Memory B cell (primary cell): ENCODE measurements at regions not wholly inside any gene's neighbourhood (a gene's known extent, or its start where the extent isn't known, plus 50 kb on each side); places are given as distances from the start of the nearest gene placed in this dataset.

Source experiments
- ATAC-seq: fragments of 150-1000 bp; cut with Tn5 transposase; 2 replicates; pipeline ENCODE4 v1.10.0; 2021; ENCODE audit warnings: low read depth, mild to moderate bottlenecking, moderate library complexity
- DNase-seq, 2 donors: peaks; one replicate each; pipeline ENCODE4 v3.0.0; 2022; ENCODE audit warnings: low spot score in 2 of 2
- H3K27ac Mint-ChIP-seq: one replicate; pipeline ENCODE4 v1.8.0; 2022; ENCODE audit warnings: mild to moderate bottlenecking, moderate library complexity, mixed read lengths
- H3K27me3 Mint-ChIP-seq: one replicate; pipeline ENCODE4 v1.8.0; 2022; ENCODE audit warnings: mixed read lengths
- H3K36me3 Mint-ChIP-seq: one replicate; pipeline ENCODE4 v1.8.0; 2022; ENCODE audit warnings: mild to moderate bottlenecking, mixed read lengths
- H3K4me1 Mint-ChIP-seq: one replicate; pipeline ENCODE4 v1.8.0; 2022; ENCODE audit warnings: mixed read lengths
- H3K4me3 Mint-ChIP-seq: one replicate; pipeline ENCODE4 v1.8.0; 2022; ENCODE audit warnings: mild to moderate bottlenecking, moderate library complexity, mixed read lengths
- H3K9me3 Mint-ChIP-seq: one replicate; pipeline ENCODE4 v1.8.0; 2022; ENCODE audit warnings: mixed read lengths

- peaks cover 3% of the 10 kb centered on the region for H3K9me3 Mint-ChIP-seq
- H3K27ac Mint-ChIP-seq = no peak overlapping the region
- peaks cover 6% of the 10 kb centered on the region for H3K27me3 Mint-ChIP-seq
- H3K4me1 Mint-ChIP-seq = peaks cover 2% of the 10 kb centered on the region
- no peak overlapping the region for H3K4me3 Mint-ChIP-seq
- ATAC-seq (no peak), DNase-seq (no peak)
- H3K36me3 Mint-ChIP-seq = peaks cover 3% of the 10 kb centered on the region
Observed at GRCh38 chr5:174234388-174234787, 188.9 kb downstream of the NSG2 start.

GRCh38 chr5:174235221-174236011 lies 189.9 kb downstream of the NSG2 start:
- no peak overlapping the region for H3K27ac Mint-ChIP-seq
- ATAC-seq = no peak

GRCh38 chr5:174236070-174236469 lies 190.6 kb downstream of the NSG2 start:
- ATAC-seq = no peak
- H3K4me1 Mint-ChIP-seq = peaks cover 2% of the 10 kb centered on the region
- peaks cover 9% of the 10 kb centered on the region for H3K27me3 Mint-ChIP-seq
- no peak overlapping the region for H3K4me3 Mint-ChIP-seq
- H3K9me3 Mint-ChIP-seq = peaks cover 7% of the 10 kb centered on the region
- DNase-seq = no peak
- H3K27ac Mint-ChIP-seq = no peak overlapping the region
- peaks cover 3% of the 10 kb centered on the region for H3K36me3 Mint-ChIP-seq

More at GRCh38 chr5:174235221-174236011, 189.9 kb downstream of the NSG2 start:
- H3K27me3 Mint-ChIP-seq = peaks cover 10% of the 10 kb centered on the region
- no peak overlapping the region for H3K4me3 Mint-ChIP-seq
- H3K9me3 Mint-ChIP-seq = peaks cover 7% of the 10 kb centered on the region
- no peak for DNase-seq
- H3K36me3 Mint-ChIP-seq = peaks cover 3% of the 10 kb centered on the region
- peaks cover 2% of the 10 kb centered on the region for H3K4me1 Mint-ChIP-seq

- ATAC-seq = no peak
- H3K4me3 Mint-ChIP-seq = no peak overlapping the region
- peaks cover 2% of the 10 kb centered on the region for H3K4me1 Mint-ChIP-seq
- H3K36me3 Mint-ChIP-seq = peaks cover 3% of the 10 kb centered on the region
- DNase-seq = no peak
- peaks cover 8% of the 10 kb centered on the region for H3K27me3 Mint-ChIP-seq
- peaks cover 10% of the 10 kb centered on the region for H3K9me3 Mint-ChIP-seq
- no peak overlapping the region for H3K27ac Mint-ChIP-seq
Observed at GRCh38 chr5:174239718-174240117, 194.2 kb downstream of the NSG2 start.

- Mint-ChIP-seq H3K4me1 (no peaks in the 10 kb centered on the region), H3K27me3 (peaks cover 6% of the 10 kb centered on the region), H3K9me3 (peaks cover 10% of the 10 kb centered on the region), H3K36me3 (peaks cover 3% of the 10 kb centered on the region), H3K4me3 (no peak overlapping the region), H3K27ac (no peak overlapping the region)
- no peak for ATAC-seq
- DNase-seq = no peak
Observed at GRCh38 chr5:174242573-174242972, 197.1 kb downstream of the NSG2 start.

GRCh38 chr5:174243904-174244303 lies 198.4 kb downstream of the NSG2 start:
- H3K4me1 Mint-ChIP-seq = no peaks in the 10 kb centered on the region
- peaks cover 12% of the 10 kb centered on the region for H3K9me3 Mint-ChIP-seq
- H3K27me3 Mint-ChIP-seq = peaks cover 6% of the 10 kb centered on the region
- no peak overlapping the region for H3K27ac Mint-ChIP-seq
- no peak overlapping the region for H3K4me3 Mint-ChIP-seq
- peaks cover 3% of the 10 kb centered on the region for H3K36me3 Mint-ChIP-seq
- DNase-seq (no peak), ATAC-seq (no peak)

- Mint-ChIP-seq H3K36me3 (no peaks in the 10 kb centered on the region), H3K27ac (no peak overlapping the region), H3K9me3 (peaks cover 5% of the 10 kb centered on the region), H3K4me1 (no peaks in the 10 kb centered on the region), H3K27me3 (no peaks in the 10 kb centered on the region), H3K4me3 (no peak overlapping the region)
- no peak for ATAC-seq
- DNase-seq = no peak
Observed at GRCh38 chr5:174245516-174246075, 200.1 kb downstream of the NSG2 start.

- DNase-seq (no peak), ATAC-seq (no peak)
- H3K36me3 Mint-ChIP-seq = no peaks in the 10 kb centered on the region
- H3K9me3 Mint-ChIP-seq = peaks cover 5% of the 10 kb centered on the region
- H3K4me1 Mint-ChIP-seq = no peaks in the 10 kb centered on the region
- H3K27me3 Mint-ChIP-seq = no peaks in the 10 kb centered on the region
- no peak overlapping the region for H3K27ac Mint-ChIP-seq
- H3K4me3 Mint-ChIP-seq = no peak overlapping the region
Observed at GRCh38 chr5:174246743-174247142, 201.2 kb downstream of the NSG2 start.

GRCh38 chr5:174247301-174247700 lies 201.8 kb downstream of the NSG2 start:
- DNase-seq (no peak), ATAC-seq (no peak)
- no peak overlapping the region for H3K4me3 Mint-ChIP-seq
- H3K4me1 Mint-ChIP-seq = no peaks in the 10 kb centered on the region
- H3K36me3 Mint-ChIP-seq = no peaks in the 10 kb centered on the region
- no peak overlapping the region for H3K27ac Mint-ChIP-seq
- H3K9me3 Mint-ChIP-seq = peaks cover 5% of the 10 kb centered on the region
- H3K27me3 Mint-ChIP-seq = no peaks in the 10 kb centered on the region

- Mint-ChIP-seq H3K4me3 (no peak overlapping the region), H3K9me3 (peaks cover 4% of the 10 kb centered on the region), H3K4me1 (no peaks in the 10 kb centered on the region), H3K27me3 (no peaks in the 10 kb centered on the region), H3K27ac (no peak overlapping the region), H3K36me3 (no peaks in the 10 kb centered on the region)
- DNase-seq (no peak), ATAC-seq (no peak)
Observed at GRCh38 chr5:174251305-174252000, 205.9 kb downstream of the NSG2 start.

- H3K27ac Mint-ChIP-seq = no peak overlapping the region
- DNase-seq = no peak
- no peaks in the 10 kb centered on the region for H3K36me3 Mint-ChIP-seq
- no peak overlapping the region for H3K4me3 Mint-ChIP-seq
- H3K9me3 Mint-ChIP-seq = peaks cover 4% of the 10 kb centered on the region
- H3K27me3 Mint-ChIP-seq = no peaks in the 10 kb centered on the region
- no peak for ATAC-seq
- no peaks in the 10 kb centered on the region for H3K4me1 Mint-ChIP-seq
Observed at GRCh38 chr5:174252121-174252520, 206.6 kb downstream of the NSG2 start.

GRCh38 chr5:174259696-174260420 lies 214.4 kb downstream of the NSG2 start:
- DNase-seq (no peak), ATAC-seq (no peak)
- Mint-ChIP-seq H3K27ac (no peak overlapping the region), H3K36me3 (no peaks in the 10 kb centered on the region), H3K9me3 (peaks cover 5% of the 10 kb centered on the region), H3K27me3 (peaks cover 2% of the 10 kb centered on the region), H3K4me3 (no peak overlapping the region), H3K4me1 (no peaks in the 10 kb centered on the region)

GRCh38 chr5:174271316-174271715 lies 225.8 kb downstream of the NSG2 start:
- Mint-ChIP-seq H3K27ac (no peak overlapping the region), H3K4me1 (no peaks in the 10 kb centered on the region), H3K4me3 (no peak overlapping the region), H3K27me3 (no peaks in the 10 kb centered on the region), H3K36me3 (no peaks in the 10 kb centered on the region), H3K9me3 (peaks cover 14% of the 10 kb centered on the region)
- DNase-seq = no peak
- no peak for ATAC-seq

- Mint-ChIP-seq H3K4me1 (no peaks in the 10 kb centered on the region), H3K36me3 (no peaks in the 10 kb centered on the region), H3K27me3 (no peaks in the 10 kb centered on the region), H3K27ac (no peak overlapping the region), H3K9me3 (peaks cover 14% of the 10 kb centered on the region), H3K4me3 (no peak overlapping the region)
- DNase-seq (no peak), ATAC-seq (no peak)
Observed at GRCh38 chr5:174272671-174273070, 227.2 kb downstream of the NSG2 start.
